ELR (cell line): ENCODE measurements at regions not wholly inside any gene's neighbourhood (a gene's known extent, or its start where the extent isn't known, plus 50 kb on each side); places are given as distances from the start of the nearest gene placed in this dataset.
A peak's percentile ranks its signal among the peaks of the same experiment; 100 is the strongest.
"Not testable (repeated sequence)": the region's sequence is repeated elsewhere in the genome, so short reads cannot be mapped to it uniquely, and the experiment has no call there.

Experiments
- DNase-seq: peaks from one replicate; pipeline ENCODE4 v3.0.0-alpha.2; 2015; ENCODE audit warnings: low read depth

- DNase-seq: peak; percentile 3
These were observed 55.6 kb downstream of the OR4C45 start for GRCh38 chr11:50088231-50088630.

GRCh38 chr11:50098186-50098725 lies 65.6 kb downstream of the OR4C45 start:
- no peak for DNase-seq

- no peak for DNase-seq
These were observed 70.2 kb downstream of the OR4C45 start for GRCh38 chr11:50102916-50103315.

GRCh38 chr11:50140686-50141085 lies 108.0 kb downstream of the OR4C45 start:
- DNase-seq: not testable (repeated sequence)

- DNase-seq: not testable (repeated sequence)
These were observed 113.6 kb downstream of the OR4C45 start for GRCh38 chr11:50146308-50146707.

GRCh38 chr11:50147946-50148345 lies 115.3 kb downstream of the OR4C45 start:
- DNase-seq: not testable (repeated sequence)

- DNase-seq: no peak
These were observed 122.8 kb downstream of the OR4C45 start for GRCh38 chr11:50155508-50155907.

- DNase-seq: no peak
These were observed 131.4 kb downstream of the OR4C45 start for GRCh38 chr11:50164050-50164449.

- no peak for DNase-seq
These were observed 137.0 kb downstream of the OR4C45 start for GRCh38 chr11:50169634-50170033.

- DNase-seq: no peak
These were observed 137.4 kb downstream of the OR4C45 start for GRCh38 chr11:50170115-50170514.

GRCh38 chr11:50174189-50174588 lies 141.5 kb downstream of the OR4C45 start:
- DNase-seq: peak; percentile 1

GRCh38 chr11:50174975-50175374 lies 142.3 kb downstream of the OR4C45 start:
- no peak for DNase-seq

GRCh38 chr11:50178737-50179136 lies 146.1 kb downstream of the OR4C45 start:
- no peak for DNase-seq

GRCh38 chr11:50181334-50181733 lies 148.7 kb downstream of the OR4C45 start:
- DNase-seq: no peak

GRCh38 chr11:50182486-50182885 lies 149.8 kb downstream of the OR4C45 start:
- DNase-seq: no peak

GRCh38 chr11:50183170-50183569 lies 150.5 kb downstream of the OR4C45 start:
- not testable (repeated sequence) for DNase-seq

GRCh38 chr11:50186146-50186545 lies 153.5 kb downstream of the OR4C45 start:
- DNase-seq: no peak

GRCh38 chr11:50187220-50187619 lies 154.5 kb downstream of the OR4C45 start:
- DNase-seq: no peak

GRCh38 chr11:50188040-50188439 lies 155.4 kb downstream of the OR4C45 start:
- no peak for DNase-seq

GRCh38 chr11:50192743-50193142 lies 160.1 kb downstream of the OR4C45 start:
- no peak for DNase-seq

- DNase-seq: no peak
These were observed 181.7 kb downstream of the OR4C45 start for GRCh38 chr11:50214376-50214775.

- no peak for DNase-seq
These were observed 188.0 kb downstream of the OR4C45 start for GRCh38 chr11:50220651-50221050.

GRCh38 chr11:50238368-50238767 lies 205.7 kb downstream of the OR4C45 start:
- not testable (repeated sequence) for DNase-seq

GRCh38 chr11:50246183-50246582 lies 213.5 kb downstream of the OR4C45 start:
- no peak for DNase-seq

GRCh38 chr11:50246699-50247098 lies 214.0 kb downstream of the OR4C45 start:
- DNase-seq: no peak
